GM12801 (cell line): ENCODE measurements at regions not wholly inside any gene's neighbourhood (a gene's known extent, or its start where the extent isn't known, plus 50 kb on each side); places are given as distances from the start of the nearest gene placed in this dataset.

ENCODE experiments used
- CTCF ChIP-seq: IDR thresholded peaks from one replicate; pipeline ENCODE4 v1.5.1; 2011; ENCODE audit warnings: control low read depth; ENCODE audit not compliant: insufficient read length; ENCODE audit errors: extremely low read depth

GRCh38 chr1:38344716-38345115, 298.1 kb upstream of the POU3F1 start:
- TF ChIP-seq CTCF: no peak

GRCh38 chr1:38341694-38342093, 295.1 kb upstream of the POU3F1 start:
- no peak for TF ChIP-seq CTCF

GRCh38 chr1:38340409-38340808, 293.8 kb upstream of the POU3F1 start:
- TF ChIP-seq CTCF: no peak

- TF ChIP-seq CTCF: no peak
Measured at GRCh38 chr1:38337711-38338110, 291.1 kb upstream of the POU3F1 start.

GRCh38 chr1:38336961-38337360, 290.4 kb upstream of the POU3F1 start:
- TF ChIP-seq CTCF: no peak

- no peak for TF ChIP-seq CTCF
Measured at GRCh38 chr1:38336301-38336923, 289.8 kb upstream of the POU3F1 start.

GRCh38 chr1:38334930-38335592, 288.5 kb upstream of the POU3F1 start:
- TF ChIP-seq CTCF: no peak
